ENCODE measurements at regions not wholly inside any gene's neighbourhood (a gene's known extent, or its start where the extent isn't known, plus 50 kb on each side); places are given as distances from the start of the nearest gene placed in this dataset.
"Not testable (repeated sequence)": the region's sequence is repeated elsewhere in the genome, so short reads cannot be mapped to it uniquely, and the experiment has no call there.

GRCh38 chr9:67349424-67349759 lies 357.0 kb upstream of the SPATA31A3 start:
- TF ChIP-seq CTCF (IDR thresholded peaks at IDR 0.05); REST (IDR thresholded peaks at IDR 0.05; ENCODE audit: insufficient read depth in 1 of 2, low read depth in 2 of 2, low read length in 1 of 2); POLR2AphosphoS5 (IDR thresholded peaks at IDR 0.05; ENCODE audit: low read depth, low read length); TCF7L2 (IDR thresholded peaks at IDR 0.05; ENCODE audit: low read depth, low read length); SIN3A (IDR thresholded peaks at IDR 0.05; ENCODE audit: borderline replicate concordance, insufficient read depth, low read depth, low read length): not testable (repeated sequence)

All from Panc1 (cell line).